HG03565 (cell line): ENCODE measurements at regions not wholly inside any gene's neighbourhood (a gene's known extent, or its start where the extent isn't known, plus 50 kb on each side); places are given as distances from the start of the nearest gene placed in this dataset.

Source experiments
- ATAC-seq: cut with Tn5 transposase; IDR thresholded peaks from one replicate; pipeline ENCODE4 v1.9.1; 2021; ENCODE audit warnings: mild to moderate bottlenecking, moderate library complexity; ENCODE audit not compliant: unreplicated experiment

DNA sequence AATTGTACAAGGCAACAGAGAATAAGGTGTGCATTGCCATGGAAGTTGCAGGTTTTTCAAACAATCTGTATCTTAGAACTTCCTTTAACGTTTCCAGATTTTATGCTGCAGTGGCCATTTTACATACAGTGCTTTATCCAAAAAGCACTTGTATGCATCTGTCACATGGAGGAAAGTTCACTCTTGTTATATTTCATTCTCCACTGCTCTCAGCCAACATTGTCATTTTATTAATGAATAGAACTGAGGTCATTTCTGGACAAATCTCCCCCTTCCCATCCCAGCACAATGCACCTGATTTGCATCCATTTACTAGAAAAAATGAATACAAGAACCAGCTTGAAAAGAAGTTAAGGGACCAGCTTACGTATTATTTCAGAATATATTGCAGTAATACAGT, 342.0 kb downstream of the USP25 start:
- ATAC-seq = no peak

DNA sequence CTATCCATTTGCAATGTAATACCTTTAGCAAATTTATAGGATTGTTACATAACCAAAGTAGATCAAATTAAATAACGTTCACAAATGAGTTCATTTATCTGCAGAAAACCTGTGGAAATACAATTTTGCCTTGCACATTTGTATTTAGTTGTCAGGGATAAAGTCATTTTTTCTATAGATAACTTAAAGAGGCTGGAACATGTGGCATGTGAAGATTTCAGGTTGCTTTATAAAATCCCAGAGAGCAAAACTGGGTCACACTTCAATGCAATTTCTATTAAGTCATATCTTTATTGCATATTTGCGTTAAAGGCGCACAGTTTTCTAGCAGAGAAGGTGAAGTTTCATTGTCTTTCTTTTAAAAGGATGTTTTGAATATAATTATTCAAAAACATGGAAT, 342.4 kb downstream of the USP25 start:
- ATAC-seq = no peak

GRCh38 chr21:16072737-16073136, 343.0 kb downstream of the USP25 start:
- no peak for ATAC-seq

- ATAC-seq = no peak
Observed at GRCh38 chr21:16073586-16073985, 343.8 kb downstream of the USP25 start.

GRCh38 chr21:16074950-16075489, 345.2 kb downstream of the USP25 start:
- no peak for ATAC-seq

DNA sequence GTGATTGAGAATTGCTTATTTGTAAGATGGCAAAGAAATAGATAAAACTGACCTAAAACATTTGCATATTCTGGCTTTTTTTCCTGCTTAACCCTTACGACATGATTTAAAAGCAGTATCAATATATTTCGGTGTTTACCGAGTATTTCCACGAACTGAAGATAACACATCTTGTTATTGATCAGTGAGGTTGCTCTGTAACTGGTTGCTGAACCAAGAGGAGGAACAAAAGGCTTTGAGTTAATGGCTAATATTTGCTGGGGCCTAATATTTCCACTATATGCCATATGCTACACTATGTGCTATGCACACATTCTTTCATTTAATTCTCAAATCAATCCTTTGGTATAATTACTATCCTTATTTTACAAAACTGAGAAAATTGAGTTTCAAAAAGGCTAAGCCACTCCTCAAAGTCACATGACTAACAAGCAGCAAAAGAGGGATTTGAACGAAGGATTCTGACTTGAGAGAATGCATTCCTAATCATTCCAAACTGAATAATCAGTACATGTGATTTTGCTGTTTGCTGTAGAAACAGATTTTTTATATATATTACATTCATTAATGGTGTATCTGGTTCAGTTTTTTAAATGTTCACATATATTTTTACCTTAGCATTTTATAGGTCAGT, 346.0 kb downstream of the USP25 start:
- ATAC-seq = no peak

DNA sequence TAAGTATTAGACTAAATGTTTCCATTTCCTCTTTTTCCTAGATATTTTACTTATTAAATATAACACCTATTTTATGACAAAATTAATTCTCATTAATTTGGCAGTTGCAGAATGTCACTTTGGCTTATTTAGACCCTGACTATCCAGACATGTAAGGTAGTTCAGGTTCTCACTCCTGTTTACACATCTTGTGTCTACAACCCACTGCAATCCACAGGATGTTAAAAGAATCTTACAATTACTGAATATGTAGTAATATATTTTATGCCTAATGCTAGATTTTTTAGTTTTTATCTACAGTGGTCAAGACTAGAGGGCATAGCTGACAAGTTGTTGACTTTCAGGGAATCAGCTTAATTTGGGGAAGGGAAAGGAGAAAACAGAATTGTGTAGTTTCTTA, 346.7 kb downstream of the USP25 start:
- no peak for ATAC-seq

DNA sequence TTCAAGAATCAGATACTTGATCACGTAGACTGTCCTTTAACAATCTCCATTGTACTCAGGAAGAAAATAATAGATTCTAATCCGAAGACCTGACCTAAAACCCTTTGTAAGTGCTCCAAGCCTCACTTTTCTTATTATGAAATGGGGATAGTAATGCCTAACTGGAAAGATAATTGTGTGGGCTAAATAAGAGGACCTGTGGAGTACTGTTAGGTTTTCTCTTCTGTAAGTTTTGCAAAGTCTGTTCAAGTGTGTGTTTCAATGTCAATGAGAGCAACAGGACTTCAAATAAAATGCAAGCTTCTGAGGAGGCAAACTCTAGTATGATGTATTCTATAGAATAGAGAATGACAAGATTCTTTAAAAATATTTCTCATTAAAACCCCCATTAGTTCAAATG, 348.6 kb downstream of the USP25 start:
- ATAC-seq = no peak

DNA sequence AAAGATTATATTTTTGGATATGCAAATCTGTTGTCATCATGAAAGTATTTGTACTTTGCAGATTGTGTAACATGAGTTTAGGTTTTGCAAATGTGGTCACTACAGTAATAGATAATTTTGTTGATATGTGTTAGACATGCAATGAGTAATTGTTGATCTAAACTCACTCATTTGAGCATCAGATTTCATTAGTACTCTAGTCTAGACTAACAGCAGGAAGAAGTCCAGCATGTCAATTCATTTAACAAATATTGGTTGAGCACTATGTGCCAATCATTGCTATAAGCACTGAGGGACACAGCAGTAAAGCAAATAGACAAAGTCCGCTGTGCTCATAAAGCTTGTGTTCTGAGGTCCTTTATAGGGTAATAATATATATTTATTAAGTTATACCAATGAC, 350.0 kb downstream of the USP25 start:
- ATAC-seq = no peak

DNA sequence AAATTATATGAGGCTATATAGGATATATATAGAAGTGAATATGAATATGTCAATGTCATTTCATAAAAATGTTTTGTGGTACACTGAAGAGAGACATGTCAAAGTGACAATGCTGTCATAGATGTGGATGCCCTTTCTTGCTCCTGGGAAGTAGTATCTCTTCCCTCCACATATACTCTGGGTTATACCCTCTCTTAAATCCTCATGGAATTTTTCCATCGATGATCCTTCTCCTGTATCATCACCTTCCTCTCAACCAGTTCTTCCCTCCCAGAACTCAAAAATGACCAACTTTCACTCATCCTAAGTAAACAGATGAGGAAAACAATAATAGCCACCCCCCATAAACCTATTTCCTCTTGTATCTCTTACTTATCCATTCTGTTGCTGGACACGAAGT, 351.5 kb downstream of the USP25 start:
- ATAC-seq = no peak

GRCh38 chr21:16082038-16082816, 352.4 kb downstream of the USP25 start:
- no peak for ATAC-seq

GRCh38 chr21:16084776-16085364, 355.1 kb downstream of the USP25 start:
- no peak for ATAC-seq

DNA sequence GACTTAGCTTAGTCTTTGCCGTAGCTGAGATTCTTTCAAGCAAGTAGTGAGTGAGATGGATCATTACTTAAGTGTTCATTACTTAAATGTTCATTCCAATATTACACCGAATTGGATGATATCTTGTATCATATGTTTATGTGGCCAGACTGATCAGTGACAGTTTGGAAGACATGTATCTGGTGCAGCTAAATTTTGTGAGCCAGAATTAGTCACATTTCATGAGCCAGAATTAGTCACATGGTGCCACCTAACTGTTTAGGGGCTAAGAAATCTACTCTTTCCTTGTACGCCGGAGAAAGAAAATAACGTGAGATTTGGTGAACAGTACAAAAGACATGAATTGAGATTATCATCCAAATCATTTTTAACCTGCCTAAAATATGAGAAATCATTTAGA, 355.6 kb downstream of the USP25 start:
- no peak for ATAC-seq

GRCh38 chr21:16086121-16086520, 356.3 kb downstream of the USP25 start:
- no peak for ATAC-seq

- ATAC-seq = no peak
Observed at GRCh38 chr21:16086936-16087335, 357.2 kb downstream of the USP25 start.

GRCh38 chr21:16087523-16087922, 357.7 kb downstream of the USP25 start:
- ATAC-seq = no peak

- ATAC-seq = no peak
Observed at GRCh38 chr21:16088056-16088455, 358.3 kb downstream of the USP25 start.

DNA sequence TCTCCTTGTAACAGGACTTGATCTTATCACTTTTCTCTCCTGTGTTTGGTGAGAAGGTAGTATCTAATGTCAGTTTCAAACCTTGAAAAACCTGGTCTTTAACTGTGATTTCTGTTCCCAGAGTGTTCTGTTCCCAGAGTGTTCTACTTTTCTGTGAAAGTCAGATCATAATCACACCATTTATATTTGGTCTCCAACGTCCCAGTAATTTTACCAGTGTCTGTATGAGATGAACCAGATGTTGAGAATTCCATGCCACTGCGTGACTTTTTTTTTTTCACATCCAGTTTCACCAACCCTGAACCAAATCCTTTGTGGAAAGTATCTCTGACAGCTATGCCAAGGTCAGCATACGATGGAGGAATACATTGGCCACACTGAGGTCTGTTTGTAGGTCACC, 365.2 kb downstream of the USP25 start:
- ATAC-seq = no peak

DNA sequence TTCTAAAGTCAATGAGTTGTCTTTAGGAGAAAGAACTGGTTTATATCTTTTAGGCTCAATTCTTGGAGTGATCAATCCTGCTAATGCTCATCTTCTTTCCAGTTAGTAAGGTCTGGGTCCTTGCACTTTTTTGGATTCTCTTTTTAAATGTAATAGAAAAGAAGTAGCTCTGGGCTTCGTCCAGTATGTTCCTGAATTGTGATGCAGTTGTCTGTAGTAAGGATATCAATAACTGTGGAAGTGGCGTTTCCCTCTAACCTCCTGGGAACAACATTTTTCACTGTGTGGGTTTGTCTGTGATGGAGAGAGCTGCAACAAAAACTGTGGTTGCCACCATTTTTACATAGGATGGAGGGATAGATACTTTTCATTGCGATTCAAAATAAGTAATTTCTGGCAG, 367.2 kb downstream of the USP25 start:
- ATAC-seq = no peak

DNA sequence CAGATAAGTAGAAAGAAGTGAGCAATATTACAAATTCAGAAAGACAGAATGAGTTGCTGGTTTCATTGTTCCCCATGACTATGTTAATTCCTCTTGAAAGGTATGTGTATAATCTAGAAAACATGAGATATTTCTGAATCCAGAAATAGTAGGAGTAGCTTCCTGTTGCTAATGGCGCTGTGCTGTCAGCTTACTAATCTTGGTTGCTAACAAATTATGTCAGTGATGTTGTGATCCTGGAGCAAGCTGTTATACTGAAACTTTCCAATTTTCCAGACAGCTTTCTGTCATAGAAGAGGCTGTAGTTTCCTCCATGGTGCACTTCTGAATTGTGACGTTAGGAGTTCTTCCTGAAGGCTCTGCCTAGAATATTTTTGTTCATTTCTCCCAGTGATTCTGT, 372.3 kb downstream of the USP25 start:
- ATAC-seq = no peak

- no peak for ATAC-seq
Observed at GRCh38 chr21:16108561-16109075, 378.8 kb downstream of the USP25 start.
